Naive B cell (primary cell): ENCODE measurements at regions not wholly inside any gene's neighbourhood (a gene's known extent, or its start where the extent isn't known, plus 50 kb on each side); places are given as distances from the start of the nearest gene placed in this dataset.

Experiments
- ATAC-seq, 2 donors: fragments of 150-1000 bp; cut with Tn5 transposase; 2 replicates each; pipeline ENCODE4 v1.10.0; 2021; ENCODE audit warnings: low read depth in 2 of 2, mild to moderate bottlenecking in 2 of 2, moderate library complexity in 2 of 2
- DNase-seq: peaks from one replicate; pipeline ENCODE4 v3.0.0; 2022
- H3K27ac Mint-ChIP-seq, 6 donors: one replicate each; pipeline ENCODE4 v1.8.0; 2020 to 2022; ENCODE audit warnings: mild to moderate bottlenecking in 6 of 6, mixed read lengths in 6 of 6, moderate library complexity in 5 of 6, inconsistent platforms in 2 of 6
- H3K27me3 Mint-ChIP-seq, 3 donors: one replicate each; pipeline ENCODE4 v1.8.0; 2021 to 2022; ENCODE audit warnings: mixed read lengths in 3 of 3, mild to moderate bottlenecking in 1 of 3
- H3K36me3 Mint-ChIP-seq, 2 donors: one replicate each; pipeline ENCODE4 v1.8.0; 2020 to 2022; ENCODE audit warnings: mixed read lengths in 2 of 2, inconsistent platforms in 1 of 2, mild to moderate bottlenecking in 1 of 2
- H3K4me1 Mint-ChIP-seq, 3 donors: one replicate each; pipeline ENCODE4 v1.8.0; 2020 to 2022; ENCODE audit warnings: mixed read lengths in 3 of 3, inconsistent platforms in 1 of 3, mild to moderate bottlenecking in 1 of 3, moderate library complexity in 1 of 3
- H3K4me3 Mint-ChIP-seq, 8 donors: one replicate each; pipeline ENCODE4 v1.8.0; 2020 to 2022; ENCODE audit warnings: mild to moderate bottlenecking in 8 of 8, mixed read lengths in 8 of 8, moderate library complexity in 8 of 8, inconsistent platforms in 2 of 8
- H3K9me3 Mint-ChIP-seq, 7 donors: one replicate each; pipeline ENCODE4 v1.8.0; 2020 to 2022; ENCODE audit warnings: mixed read lengths in 7 of 7, mild to moderate bottlenecking in 5 of 7, inconsistent platforms in 2 of 7, moderate library complexity in 1 of 7

DNA sequence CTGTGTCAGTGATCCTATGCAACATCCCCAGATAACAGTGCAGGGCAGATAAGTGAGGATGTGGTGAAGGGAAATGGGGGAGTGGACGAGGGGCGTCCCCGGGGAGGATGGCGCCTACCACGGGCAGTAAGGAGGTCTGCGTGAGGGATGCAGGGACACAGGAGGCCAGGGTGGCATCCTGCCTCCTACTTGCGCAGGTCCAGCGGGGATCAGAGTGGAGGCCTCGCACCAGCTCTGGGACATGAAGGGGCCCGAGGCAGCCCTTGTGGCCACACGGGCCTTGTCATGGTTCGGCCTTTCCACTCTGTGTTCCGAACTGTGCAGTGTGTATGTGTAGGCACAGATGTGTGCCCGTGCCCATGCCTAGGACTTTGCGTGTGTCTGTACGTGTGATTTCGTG is 1227.5 kb downstream of the BRD1 start:
- no peak for DNase-seq
- Mint-ChIP-seq H3K9me3 (peaks cover 3 to 20% (median 12%) of the 10 kb centered on the region in 7 donors), H3K4me1 (peaks cover 0 to 3% (median 0%) of the 10 kb centered on the region in 3 donors), H3K27me3 (no peaks in the 10 kb centered on the region), H3K27ac (no peak overlapping the region), H3K36me3 (peaks cover 0 to 6% of the 10 kb centered on the region in 2 donors), H3K4me3 (no peak overlapping the region)
- ATAC-seq, result no peak

DNA sequence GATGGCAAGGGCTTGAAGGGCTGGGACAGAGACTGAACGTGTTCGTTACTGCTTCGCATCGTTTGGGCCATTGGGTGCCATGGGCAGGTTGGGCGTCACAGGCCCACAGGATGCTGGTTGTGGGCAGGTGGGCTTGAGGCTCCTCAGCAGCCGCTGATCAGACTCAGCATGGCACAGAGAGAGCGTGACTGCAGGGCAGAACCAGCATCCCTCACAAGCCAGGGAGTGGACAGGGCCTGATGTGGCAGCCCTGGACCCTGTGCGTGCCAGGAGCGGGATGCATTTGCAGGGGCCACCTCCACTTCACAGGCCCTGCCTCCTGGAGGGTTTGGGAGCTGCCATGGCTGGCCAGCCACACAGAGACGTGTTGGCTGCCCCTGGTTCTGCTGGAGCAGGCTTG is 1228.3 kb downstream of the BRD1 start:
- Mint-ChIP-seq H3K27me3 (no peaks in the 10 kb centered on the region), H3K9me3 (peaks cover 0 to 15% (median 8%) of the 10 kb centered on the region in 7 donors), H3K36me3 (no peaks in the 10 kb centered on the region), H3K4me3 (peak overlapping the region in 1 of 8 donors; percentile 25), H3K4me1 (no peaks in the 10 kb centered on the region), H3K27ac (no peak overlapping the region)
- ATAC-seq (no peak), DNase-seq (no peak)

DNA sequence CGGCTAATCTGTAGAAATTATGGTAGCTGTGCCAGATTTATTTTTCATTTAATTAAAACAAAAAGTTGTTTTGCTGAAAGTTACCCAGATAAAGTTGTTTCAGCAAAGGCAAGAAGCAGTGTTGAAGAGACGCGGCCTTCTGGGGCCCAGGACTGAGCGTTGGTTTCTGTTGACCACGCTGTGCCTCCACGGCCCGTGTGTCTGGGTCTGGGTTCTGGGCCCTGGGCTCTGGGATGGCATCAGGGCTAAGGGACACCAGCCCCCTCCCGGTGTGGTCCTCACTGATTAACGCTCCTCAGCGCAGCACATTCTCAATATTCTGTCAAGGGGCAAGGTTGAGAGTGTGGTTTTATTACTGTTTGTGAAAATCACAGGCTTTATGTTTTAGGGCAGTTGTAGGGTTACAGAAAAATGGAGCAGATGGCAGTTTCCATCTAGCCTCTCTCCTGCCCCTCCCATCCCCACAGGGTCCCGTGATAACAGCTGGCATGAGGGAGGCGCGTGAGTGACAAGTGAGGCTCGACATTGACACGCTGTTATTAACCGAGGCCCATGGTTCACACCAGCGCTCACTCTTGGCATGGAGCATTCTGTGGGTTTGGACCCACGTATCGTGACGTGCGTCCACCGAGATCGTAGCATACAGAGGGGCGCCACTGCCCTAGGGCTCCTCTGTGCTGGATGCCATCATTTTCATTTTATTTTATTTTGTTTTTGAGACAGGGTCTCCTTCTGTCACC is 1231.4 kb downstream of the BRD1 start:
- no peaks in the 10 kb centered on the region for H3K4me1 Mint-ChIP-seq
- DNase-seq (no peak), ATAC-seq (no peak)
- H3K27me3 Mint-ChIP-seq, result peaks cover 0 to 5% (median 0%) of the 10 kb centered on the region in 3 donors
- no peaks in the 10 kb centered on the region for H3K36me3 Mint-ChIP-seq
- H3K27ac Mint-ChIP-seq, result no peak overlapping the region
- peaks cover 0 to 15% (median 8%) of the 10 kb centered on the region in 7 donors for H3K9me3 Mint-ChIP-seq
- H3K4me3 Mint-ChIP-seq, result no peak overlapping the region

DNA sequence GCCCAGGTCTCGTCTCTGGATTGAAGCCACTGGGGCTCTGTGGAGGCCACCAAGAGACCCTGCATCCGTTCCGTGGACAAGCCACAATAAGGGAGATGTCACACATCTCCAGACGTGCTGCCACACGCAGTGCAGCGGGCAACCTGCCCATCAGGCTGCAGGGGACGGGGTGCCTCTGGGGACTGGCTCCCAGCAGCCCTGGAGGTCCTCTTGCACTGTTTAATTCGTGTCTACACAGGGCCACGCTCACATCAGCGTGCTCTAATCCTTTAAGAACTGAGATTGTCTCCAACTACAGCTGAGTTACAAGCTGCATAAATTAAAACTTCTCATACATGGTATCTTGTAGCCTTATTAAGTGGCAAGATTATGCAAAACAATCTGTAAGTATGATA is 1232.2 kb downstream of the BRD1 start:
- no peaks in the 10 kb centered on the region for H3K4me1 Mint-ChIP-seq
- no peaks in the 10 kb centered on the region for H3K36me3 Mint-ChIP-seq
- no peak for DNase-seq
- H3K9me3 Mint-ChIP-seq, result peaks cover 0 to 13% (median 8%) of the 10 kb centered on the region in 7 donors
- no peak for ATAC-seq
- H3K27ac Mint-ChIP-seq, result peak overlapping the region in 1 of 6 donors; percentile 24
- peaks cover 0 to 5% (median 0%) of the 10 kb centered on the region in 3 donors for H3K27me3 Mint-ChIP-seq
- H3K4me3 Mint-ChIP-seq, result no peak overlapping the region

DNA sequence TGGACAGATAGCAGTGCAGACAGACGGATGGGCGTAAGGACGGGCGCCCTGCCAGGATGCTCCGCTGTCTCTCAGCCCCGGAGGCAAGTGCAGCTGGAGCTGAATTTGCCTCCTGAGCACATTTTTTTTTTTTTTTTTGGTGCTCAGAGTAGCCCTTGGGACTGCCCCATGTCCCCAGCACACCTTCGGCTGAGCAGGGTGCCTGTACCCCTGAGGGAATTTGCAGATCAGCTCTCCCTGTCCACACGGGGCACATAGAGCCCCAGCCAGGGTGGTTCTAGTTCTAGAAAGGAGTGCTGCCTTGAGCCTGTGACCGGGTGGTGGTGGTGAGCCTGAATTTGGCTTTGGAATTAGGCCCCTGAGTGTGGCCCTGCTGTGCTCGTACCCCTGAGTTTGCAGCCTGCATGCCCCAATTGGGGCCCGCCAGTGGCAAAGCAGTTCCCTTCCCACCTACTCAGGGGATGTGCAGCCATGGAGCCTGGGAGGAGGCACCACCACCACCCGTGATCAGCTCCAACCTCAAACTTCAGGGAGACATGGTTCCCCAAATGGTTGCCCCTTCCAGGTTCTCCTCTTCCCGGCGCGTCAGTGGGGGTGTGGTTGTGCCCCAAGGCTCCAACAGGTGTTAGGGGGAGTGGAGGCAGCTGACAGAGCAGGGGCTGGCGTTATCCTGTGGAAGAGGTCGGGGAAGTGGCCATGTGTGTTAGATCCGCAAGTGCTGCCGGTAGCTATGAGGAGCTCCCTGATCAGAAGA is 1232.7 kb downstream of the BRD1 start:
- Mint-ChIP-seq H3K4me1 (no peaks in the 10 kb centered on the region), H3K4me3 (no peak overlapping the region), H3K9me3 (peaks cover 0 to 13% (median 8%) of the 10 kb centered on the region in 7 donors), H3K36me3 (no peaks in the 10 kb centered on the region), H3K27ac (peak overlapping the region in 1 of 6 donors; percentile 24), H3K27me3 (peaks cover 0 to 5% (median 0%) of the 10 kb centered on the region in 3 donors)
- ATAC-seq, result no peak
- DNase-seq, result no peak

DNA sequence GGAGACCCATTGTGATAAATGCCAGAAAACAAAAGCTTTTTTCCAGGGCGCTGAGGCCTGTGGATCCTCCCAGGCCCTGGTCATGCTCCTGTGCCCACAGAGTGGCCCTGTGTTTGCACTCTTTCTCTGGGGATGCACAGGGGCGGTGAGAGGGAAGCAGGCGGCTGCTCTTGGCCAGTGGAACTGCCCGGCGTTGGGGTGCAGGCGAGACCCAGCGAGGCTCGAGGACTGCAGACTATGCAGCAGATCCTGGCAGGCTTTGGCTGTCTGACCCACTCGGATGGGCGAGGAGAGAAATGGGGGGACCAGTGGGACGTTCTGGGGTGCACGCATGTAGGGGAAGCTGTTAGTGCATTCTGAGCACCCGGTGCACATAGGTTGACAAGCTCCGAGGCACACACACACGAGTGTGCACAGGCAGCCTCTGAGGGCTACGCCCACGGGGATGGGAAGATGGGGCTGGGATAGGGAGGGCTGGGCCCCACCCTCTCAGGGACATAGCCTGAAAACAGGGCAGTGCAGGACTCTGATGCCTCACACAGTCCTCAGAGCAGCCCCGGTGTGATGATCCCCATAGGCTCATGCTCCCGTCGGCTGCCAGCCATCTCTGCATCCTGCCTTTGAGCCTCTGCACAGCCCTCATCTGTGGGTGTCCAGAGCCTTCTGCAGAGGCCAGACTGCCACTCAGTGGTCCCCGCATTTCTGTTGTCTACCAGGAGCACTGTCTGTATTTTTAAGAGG is 1233.5 kb downstream of the BRD1 start:
- Mint-ChIP-seq H3K27me3 (peaks cover 0 to 5% (median 0%) of the 10 kb centered on the region in 3 donors), H3K36me3 (no peaks in the 10 kb centered on the region), H3K4me1 (no peaks in the 10 kb centered on the region), H3K9me3 (peaks cover 0 to 13% (median 8%) of the 10 kb centered on the region in 7 donors), H3K27ac (no peak overlapping the region), H3K4me3 (no peak overlapping the region)
- DNase-seq (no peak), ATAC-seq (no peak)

DNA sequence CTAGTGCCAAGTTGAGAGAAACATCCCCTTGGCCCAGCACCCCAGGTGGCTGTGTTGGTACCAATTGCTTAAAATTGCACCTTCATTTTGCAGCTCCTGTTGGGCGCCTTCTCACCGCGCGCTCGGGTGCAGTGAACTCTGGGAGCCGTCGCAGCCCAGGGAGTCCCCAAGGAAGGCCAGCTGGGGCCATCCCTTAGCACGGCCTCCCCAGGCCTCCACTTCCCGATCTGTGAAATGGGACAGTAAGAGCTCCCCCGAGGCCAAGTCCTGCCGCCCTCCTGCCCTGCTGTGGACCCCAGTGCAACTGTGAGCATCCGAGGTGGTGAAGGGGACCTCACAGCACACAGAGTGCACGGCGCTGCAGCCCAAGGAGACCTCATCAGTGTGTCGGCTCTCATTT is 1234.1 kb downstream of the BRD1 start:
- Mint-ChIP-seq H3K9me3 (peaks cover 0 to 11% (median 4%) of the 10 kb centered on the region in 7 donors), H3K27ac (no peak overlapping the region), H3K36me3 (no peaks in the 10 kb centered on the region), H3K4me1 (no peaks in the 10 kb centered on the region), H3K4me3 (peak overlapping the region in 1 of 8 donors; percentile 53), H3K27me3 (peaks cover 0 to 5% (median 0%) of the 10 kb centered on the region in 3 donors)
- DNase-seq (no peak), ATAC-seq (no peak)

DNA sequence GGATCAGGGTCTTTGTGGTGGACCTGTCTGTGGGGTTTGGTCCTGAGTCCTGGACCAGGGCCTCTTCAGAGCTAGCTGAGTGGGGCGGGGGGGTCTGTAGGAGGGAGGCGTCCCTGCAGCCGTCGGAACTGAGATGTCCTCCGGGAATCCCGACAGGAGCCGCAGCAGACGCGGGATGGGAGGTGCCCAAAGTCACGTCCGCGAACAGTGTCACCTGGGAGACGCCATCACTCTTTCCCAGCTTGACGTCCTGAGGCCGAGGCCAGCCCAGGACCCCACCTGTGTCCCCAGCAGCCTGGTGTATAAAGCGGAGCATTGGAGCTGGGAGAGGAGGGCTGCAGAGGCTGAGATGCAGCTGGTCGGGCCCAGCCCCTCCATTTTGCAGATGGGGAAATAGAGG is 1234.7 kb downstream of the BRD1 start:
- Mint-ChIP-seq H3K27me3 (peaks cover 0 to 5% (median 0%) of the 10 kb centered on the region in 3 donors), H3K27ac (no peak overlapping the region), H3K4me3 (no peak overlapping the region), H3K36me3 (no peaks in the 10 kb centered on the region), H3K4me1 (no peaks in the 10 kb centered on the region), H3K9me3 (peaks cover 0 to 4% (median under 1%) of the 10 kb centered on the region in 7 donors)
- no peak for ATAC-seq
- no peak for DNase-seq

DNA sequence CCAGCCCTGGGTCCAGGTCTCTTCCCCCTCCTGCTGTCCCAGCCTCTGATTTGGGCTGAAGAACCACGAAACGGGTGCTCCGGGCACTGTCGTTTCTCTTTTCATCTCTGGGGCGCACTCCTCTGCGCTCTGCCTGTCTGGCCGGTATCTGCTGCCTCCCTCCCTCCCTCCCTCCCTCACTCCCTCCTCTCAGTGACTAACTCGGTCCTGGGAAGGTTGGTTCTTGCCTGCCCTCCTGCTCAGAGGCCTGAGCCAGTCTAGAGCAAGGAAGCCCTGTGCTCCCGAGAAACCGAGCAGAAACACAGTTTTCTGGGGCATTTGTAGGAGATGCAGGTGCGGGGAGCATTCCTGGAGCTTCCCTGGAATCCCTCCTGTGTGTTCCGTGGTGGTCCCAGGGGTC is 1235.2 kb downstream of the BRD1 start:
- Mint-ChIP-seq H3K4me3 (no peak overlapping the region), H3K27ac (no peak overlapping the region), H3K27me3 (peaks cover 0 to 5% (median 0%) of the 10 kb centered on the region in 3 donors), H3K36me3 (no peaks in the 10 kb centered on the region), H3K4me1 (no peaks in the 10 kb centered on the region), H3K9me3 (no peaks in the 10 kb centered on the region)
- DNase-seq (no peak), ATAC-seq (no peak)

DNA sequence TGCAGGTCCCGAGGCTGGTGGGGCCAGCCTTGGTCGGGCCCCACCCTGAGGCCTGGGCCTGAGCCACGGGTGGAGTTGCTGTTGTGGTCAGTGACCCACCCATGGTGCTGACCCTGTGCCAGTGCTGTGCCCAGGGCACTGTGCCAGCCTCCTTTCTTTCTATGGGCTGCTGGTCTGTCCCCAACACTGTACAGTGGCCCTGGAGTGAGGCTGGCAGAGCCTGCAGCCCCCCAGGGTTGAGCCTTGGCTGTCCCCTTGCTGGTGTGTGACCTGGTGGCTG is 1235.7 kb downstream of the BRD1 start:
- H3K4me1 Mint-ChIP-seq, result no peaks in the 10 kb centered on the region
- ATAC-seq (no peak), DNase-seq (no peak)
- H3K27me3 Mint-ChIP-seq, result peaks cover 0 to 5% (median 0%) of the 10 kb centered on the region in 3 donors
- no peaks in the 10 kb centered on the region for H3K36me3 Mint-ChIP-seq
- no peaks in the 10 kb centered on the region for H3K9me3 Mint-ChIP-seq
- no peak overlapping the region for H3K4me3 Mint-ChIP-seq
- no peak overlapping the region for H3K27ac Mint-ChIP-seq

DNA sequence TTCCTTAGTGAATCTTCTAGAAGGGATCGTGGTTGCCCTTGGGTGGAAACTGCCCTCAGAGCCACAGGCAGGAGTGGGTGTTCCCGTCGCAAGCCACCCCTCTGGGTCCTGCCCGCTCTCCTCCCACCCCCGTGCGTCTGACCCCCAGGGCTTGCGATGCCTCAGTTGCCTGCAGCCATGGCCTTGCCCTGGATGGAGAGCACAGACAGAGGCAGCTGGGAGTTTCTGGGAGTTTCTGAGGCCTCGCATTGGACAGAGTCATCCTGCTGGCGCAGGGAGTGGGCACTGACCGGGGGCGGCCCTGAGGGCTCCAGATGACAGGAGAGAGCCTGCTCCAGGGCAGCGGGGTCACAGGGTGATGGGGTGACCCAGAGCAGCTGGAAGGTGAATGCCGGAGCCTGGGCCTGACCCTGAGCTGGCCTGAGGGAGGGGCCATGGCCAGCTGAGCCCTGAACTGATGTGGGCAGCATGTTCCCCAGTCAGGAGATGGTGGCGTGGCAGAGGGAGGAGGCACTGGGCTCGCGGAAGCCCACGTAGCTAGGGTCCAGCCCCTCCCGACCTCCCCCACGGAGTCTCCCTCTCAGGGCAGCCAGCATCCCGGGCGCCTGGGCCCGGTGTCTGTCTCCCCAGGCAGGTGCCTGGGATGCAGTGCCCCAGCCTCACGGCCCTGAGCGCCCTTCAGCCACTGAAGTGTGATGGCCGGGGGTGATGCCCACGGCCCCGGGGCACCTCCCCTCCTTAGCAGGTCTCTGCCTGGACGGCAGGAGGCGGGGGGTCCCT is 1236.2 kb downstream of the BRD1 start:
- H3K27ac Mint-ChIP-seq, result no peak overlapping the region
- ATAC-seq, result no peak
- H3K36me3 Mint-ChIP-seq, result no peaks in the 10 kb centered on the region
- peaks cover 0 to 5% (median 0%) of the 10 kb centered on the region in 3 donors for H3K27me3 Mint-ChIP-seq
- DNase-seq, result no peak
- no peaks in the 10 kb centered on the region for H3K9me3 Mint-ChIP-seq
- no peaks in the 10 kb centered on the region for H3K4me1 Mint-ChIP-seq
- no peak overlapping the region for H3K4me3 Mint-ChIP-seq

DNA sequence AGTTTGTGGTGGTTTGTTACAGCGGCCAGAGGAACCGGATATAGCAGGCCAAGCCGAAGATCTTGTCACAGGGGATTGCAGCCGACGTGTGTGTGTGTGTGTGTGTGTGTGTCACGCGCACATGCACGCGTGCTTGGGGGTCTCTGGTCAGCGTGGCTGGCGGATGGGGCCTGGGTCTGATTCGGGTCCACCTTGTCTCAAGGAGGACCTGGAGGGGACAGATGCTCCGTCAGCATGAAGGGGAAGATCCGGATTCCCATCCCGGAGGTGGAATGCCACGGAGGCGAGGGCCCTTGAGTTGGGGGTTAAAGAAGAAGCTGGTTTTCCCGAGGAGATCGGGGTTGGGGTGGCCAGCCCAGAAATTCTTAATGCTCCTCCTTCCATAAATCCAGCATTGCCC is 1237.8 kb downstream of the BRD1 start:
- DNase-seq (no peak), ATAC-seq (no peak)
- no peak overlapping the region for H3K4me3 Mint-ChIP-seq
- no peaks in the 10 kb centered on the region for H3K36me3 Mint-ChIP-seq
- no peak overlapping the region for H3K27ac Mint-ChIP-seq
- H3K4me1 Mint-ChIP-seq, result no peaks in the 10 kb centered on the region
- peaks cover 0 to 5% (median 0%) of the 10 kb centered on the region in 3 donors for H3K27me3 Mint-ChIP-seq
- H3K9me3 Mint-ChIP-seq, result no peaks in the 10 kb centered on the region

DNA sequence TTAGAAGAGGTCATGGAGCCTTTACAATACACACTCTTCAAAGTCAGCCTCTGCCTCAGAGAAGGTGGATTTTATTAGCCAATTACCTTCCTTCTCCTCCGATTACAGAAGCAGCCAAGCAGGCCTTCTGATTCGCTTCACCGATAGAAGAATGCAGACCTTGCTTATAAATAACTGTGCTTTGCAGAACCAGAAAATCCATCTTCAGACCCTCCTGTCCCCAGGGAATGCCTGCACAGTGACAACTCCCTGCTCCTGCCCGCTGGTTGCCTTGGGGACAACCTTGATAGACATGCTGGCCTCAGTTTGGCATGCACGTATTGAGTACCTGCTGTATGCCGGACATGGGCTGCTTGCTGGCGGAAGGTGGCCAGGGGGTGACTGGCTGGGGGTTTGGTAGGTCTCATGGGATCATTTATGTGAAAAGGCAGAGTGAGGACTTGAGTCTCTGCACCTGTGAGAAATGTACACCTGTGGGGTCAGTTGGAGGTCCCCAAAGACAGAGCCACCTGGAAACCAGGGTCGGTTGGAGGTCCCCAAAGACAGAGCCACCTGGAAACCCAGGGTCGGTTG is 1238.7 kb downstream of the BRD1 start:
- ATAC-seq (no peak), DNase-seq (no peak)
- Mint-ChIP-seq H3K4me1 (no peaks in the 10 kb centered on the region), H3K27me3 (peaks cover 0 to 2% (median 0%) of the 10 kb centered on the region in 3 donors), H3K36me3 (no peaks in the 10 kb centered on the region), H3K27ac (no peak overlapping the region), H3K4me3 (no peak overlapping the region), H3K9me3 (no peaks in the 10 kb centered on the region)
